Breast epithelium (tissue), 3 donors: ENCODE measurements at regions not wholly inside any gene's neighbourhood (a gene's known extent, or its start where the extent isn't known, plus 50 kb on each side); places are given as distances from the start of the nearest gene placed in this dataset.

Experiments used
- CTCF ChIP-seq, 3 donors: fragments of 450-650 bp; IDR thresholded peaks; one replicate each; pipeline ENCODE4 v1.5.1; 2016 to 2017; ENCODE audit warnings: antibody characterized with exemption in 3 of 3, mild to moderate bottlenecking in 3 of 3, moderate library complexity in 3 of 3
- POLR2A ChIP-seq: fragments of 450-650 bp; IDR thresholded peaks from one replicate; pipeline ENCODE4 v1.6.1; 2016; ENCODE audit warnings: antibody characterized with exemption, mild to moderate bottlenecking, moderate library complexity
- POLR2AphosphoS5 ChIP-seq, 3 donors: sonication (generic); formaldehyde crosslinking; IDR thresholded peaks; one replicate each; pipeline ENCODE4 v1.6.1; 2017; ENCODE audit warnings: antibody characterized with exemption in 3 of 3

- TF ChIP-seq CTCF (IDR thresholded peaks at IDR 0.05) (no peak), POLR2A (no peak), POLR2AphosphoS5 (IDR thresholded peaks at IDR 0.05) (no peak)
Observed at GRCh38 chr9:7285199-7285598, 514.4 kb downstream of the DMAC1 start.
